ENCODE measurements at regions not wholly inside any gene's neighbourhood (a gene's known extent, or its start where the extent isn't known, plus 50 kb on each side); places are given as distances from the start of the nearest gene placed in this dataset.
"Not testable (repeated sequence)": the region's sequence is repeated elsewhere in the genome, so short reads cannot be mapped to it uniquely, and the experiment has no call there.

DNA sequence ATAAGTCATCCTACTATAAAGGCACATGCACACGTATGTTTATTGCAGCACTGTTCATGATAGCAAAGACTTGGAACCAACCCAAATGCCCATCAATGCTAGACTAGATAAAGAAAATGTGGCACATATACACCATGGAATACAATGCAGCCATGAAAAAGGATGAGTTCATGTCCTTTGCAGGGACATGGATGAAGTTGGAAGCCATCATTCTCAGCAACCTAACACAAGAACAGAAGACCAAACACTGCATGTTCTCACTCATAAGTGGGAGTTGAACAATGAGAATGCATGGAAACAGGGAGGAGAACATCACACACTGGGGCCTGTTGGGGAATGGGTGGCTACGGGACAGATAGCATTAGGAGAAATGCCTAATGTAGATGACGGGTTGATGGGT is 110.3 kb upstream of the TGIF2LX start:
- not testable (repeated sequence) for TF ChIP-seq ISL1 (CRISPR knock-in tag; IDR thresholded peaks at IDR 0.05); ZNF565 (CRISPR knock-in tag; conservative IDR thresholded peaks at IDR 0.05; ENCODE audit: low read depth)
- TF ChIP-seq, protein P1, sequence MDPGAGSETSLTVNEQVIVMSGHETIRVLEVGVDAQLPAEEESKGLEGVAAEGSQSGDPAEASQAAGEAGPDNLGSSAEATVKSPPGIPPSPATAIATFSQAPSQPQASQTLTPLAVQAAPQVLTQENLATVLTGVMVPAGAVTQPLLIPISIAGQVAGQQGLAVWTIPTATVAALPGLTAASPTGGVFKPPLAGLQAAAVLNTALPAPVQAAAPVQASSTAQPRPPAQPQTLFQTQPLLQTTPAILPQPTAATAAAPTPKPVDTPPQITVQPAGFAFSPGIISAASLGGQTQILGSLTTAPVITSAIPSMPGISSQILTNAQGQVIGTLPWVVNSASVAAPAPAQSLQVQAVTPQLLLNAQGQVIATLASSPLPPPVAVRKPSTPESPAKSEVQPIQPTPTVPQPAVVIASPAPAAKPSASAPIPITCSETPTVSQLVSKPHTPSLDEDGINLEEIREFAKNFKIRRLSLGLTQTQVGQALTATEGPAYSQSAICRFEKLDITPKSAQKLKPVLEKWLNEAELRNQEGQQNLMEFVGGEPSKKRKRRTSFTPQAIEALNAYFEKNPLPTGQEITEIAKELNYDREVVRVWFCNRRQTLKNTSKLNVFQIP (CRISPR knock-in tag; IDR thresholded peaks at IDR 0.05; ENCODE audit: borderline replicate concordance, low read depth) = not testable (repeated sequence)
- TF ChIP-seq, protein P2, sequence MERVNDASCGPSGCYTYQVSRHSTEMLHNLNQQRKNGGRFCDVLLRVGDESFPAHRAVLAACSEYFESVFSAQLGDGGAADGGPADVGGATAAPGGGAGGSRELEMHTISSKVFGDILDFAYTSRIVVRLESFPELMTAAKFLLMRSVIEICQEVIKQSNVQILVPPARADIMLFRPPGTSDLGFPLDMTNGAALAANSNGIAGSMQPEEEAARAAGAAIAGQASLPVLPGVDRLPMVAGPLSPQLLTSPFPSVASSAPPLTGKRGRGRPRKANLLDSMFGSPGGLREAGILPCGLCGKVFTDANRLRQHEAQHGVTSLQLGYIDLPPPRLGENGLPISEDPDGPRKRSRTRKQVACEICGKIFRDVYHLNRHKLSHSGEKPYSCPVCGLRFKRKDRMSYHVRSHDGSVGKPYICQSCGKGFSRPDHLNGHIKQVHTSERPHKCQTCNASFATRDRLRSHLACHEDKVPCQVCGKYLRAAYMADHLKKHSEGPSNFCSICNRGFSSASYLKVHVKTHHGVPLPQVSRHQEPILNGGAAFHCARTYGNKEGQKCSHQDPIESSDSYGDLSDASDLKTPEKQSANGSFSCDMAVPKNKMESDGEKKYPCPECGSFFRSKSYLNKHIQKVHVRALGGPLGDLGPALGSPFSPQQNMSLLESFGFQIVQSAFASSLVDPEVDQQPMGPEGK (CRISPR knock-in tag; IDR thresholded peaks at IDR 0.05; ENCODE audit: borderline replicate concordance) = not testable (repeated sequence)
